SU-DHL-6 (cell line): ENCODE measurements at regions not wholly inside any gene's neighbourhood (a gene's known extent, or its start where the extent isn't known, plus 50 kb on each side); places are given as distances from the start of the nearest gene placed in this dataset.

Experiments used
- H2AFZ ChIP-seq: fragments of 200-600 bp; sonication (generic); 2 replicates; pipeline ENCODE4 v1.6.1; 2014; ENCODE audit warnings: low read depth, mild to moderate bottlenecking, moderate library complexity, mixed read lengths, antibody characterized with exemption, low read length; ENCODE audit not compliant: severe bottlenecking
- H3F3A ChIP-seq: fragments of 200-600 bp; shearing (Covaris generic); 2 replicates; pipeline ENCODE4 v1.6.0; 2016; ENCODE audit warnings: antibody characterized with exemption, mild to moderate bottlenecking; ENCODE audit not compliant: insufficient read depth
- H3K27ac ChIP-seq: fragments of 200-600 bp; sonication (generic); 2 replicates; pipeline ENCODE4 v1.5.1; 2016; ENCODE audit warnings: low read depth, mild to moderate bottlenecking, low read length, moderate library complexity, mixed read lengths
- H3K27me3 ChIP-seq: fragments of 200-600 bp; sonication (generic), shearing (Covaris generic); 2 replicates; pipeline ENCODE4 v1.6.0; 2014; ENCODE audit warnings: mild to moderate bottlenecking, low read length
- H3K36me3 ChIP-seq: fragments of 200-600 bp; sonication (generic); 2 replicates; pipeline ENCODE4 v1.6.1; 2014; ENCODE audit warnings: mild to moderate bottlenecking, low read length, mixed read lengths
- H3K4me2 ChIP-seq: fragments of 300-600, 200-600 bp; shearing (Covaris generic), sonication (generic); 2 replicates; pipeline ENCODE4 v1.6.0; 2014; ENCODE audit warnings: low read length, low read depth, mild to moderate bottlenecking; ENCODE audit not compliant: poor library complexity, severe bottlenecking
- H3K4me3 ChIP-seq: fragments of 200-600 bp; sonication (generic); 2 replicates; pipeline ENCODE4 v1.5.1; 2014; ENCODE audit warnings: antibody characterized with exemption, low read length, mild to moderate bottlenecking, mixed read lengths; ENCODE audit not compliant: insufficient read depth, poor library complexity, severe bottlenecking
- H3K79me2 ChIP-seq: fragments of 200-600 bp; sonication (generic); 2 replicates; pipeline ENCODE4 v1.6.1; 2014; ENCODE audit warnings: mild to moderate bottlenecking, low read length, moderate library complexity; ENCODE audit not compliant: insufficient read depth
- H3K9ac ChIP-seq: fragments of 200-600 bp; sonication (generic); 2 replicates; pipeline ENCODE4 v1.7.0; 2014; ENCODE audit warnings: mild to moderate bottlenecking, low read length
- H3K9me2 ChIP-seq: fragments of 200-600 bp; sonication (generic); replicated peaks from 2 replicates; pipeline ENCODE4 v1.6.1; 2014; ENCODE audit warnings: low read length; ENCODE audit not compliant: insufficient read depth
- H3K9me3 ChIP-seq: fragments of 200-600 bp; sonication (generic); 2 replicates; pipeline ENCODE4 v1.6.1; 2014; ENCODE audit warnings: low read length, mixed read lengths; ENCODE audit not compliant: insufficient read depth
- H4K20me1 ChIP-seq: fragments of 200-600 bp; sonication (generic); 2 replicates; pipeline ENCODE4 v1.6.1; 2014; ENCODE audit warnings: low read depth, mild to moderate bottlenecking, antibody characterized with exemption, low read length, moderate library complexity, mixed read lengths
- EZH2phosphoT487 ChIP-seq: fragments of 200-600 bp; sonication (generic), shearing (Covaris generic); conservative IDR thresholded peaks from 2 replicates; pipeline ENCODE4 v1.6.1; 2018; ENCODE audit warnings: mild to moderate bottlenecking, antibody characterized with exemption, low read length, moderate library complexity, mixed read lengths
- TF ChIP-seq, protein P1 (sequence below): fragments of 200-600 bp; sonication (generic); IDR thresholded peaks from one replicate; pipeline ENCODE4 v1.5.1; 2017; ENCODE audit warnings: antibody characterized with exemption, mild to moderate bottlenecking, low read length, moderate library complexity; ENCODE audit not compliant: insufficient read depth, poor library complexity, severe bottlenecking

DNA sequence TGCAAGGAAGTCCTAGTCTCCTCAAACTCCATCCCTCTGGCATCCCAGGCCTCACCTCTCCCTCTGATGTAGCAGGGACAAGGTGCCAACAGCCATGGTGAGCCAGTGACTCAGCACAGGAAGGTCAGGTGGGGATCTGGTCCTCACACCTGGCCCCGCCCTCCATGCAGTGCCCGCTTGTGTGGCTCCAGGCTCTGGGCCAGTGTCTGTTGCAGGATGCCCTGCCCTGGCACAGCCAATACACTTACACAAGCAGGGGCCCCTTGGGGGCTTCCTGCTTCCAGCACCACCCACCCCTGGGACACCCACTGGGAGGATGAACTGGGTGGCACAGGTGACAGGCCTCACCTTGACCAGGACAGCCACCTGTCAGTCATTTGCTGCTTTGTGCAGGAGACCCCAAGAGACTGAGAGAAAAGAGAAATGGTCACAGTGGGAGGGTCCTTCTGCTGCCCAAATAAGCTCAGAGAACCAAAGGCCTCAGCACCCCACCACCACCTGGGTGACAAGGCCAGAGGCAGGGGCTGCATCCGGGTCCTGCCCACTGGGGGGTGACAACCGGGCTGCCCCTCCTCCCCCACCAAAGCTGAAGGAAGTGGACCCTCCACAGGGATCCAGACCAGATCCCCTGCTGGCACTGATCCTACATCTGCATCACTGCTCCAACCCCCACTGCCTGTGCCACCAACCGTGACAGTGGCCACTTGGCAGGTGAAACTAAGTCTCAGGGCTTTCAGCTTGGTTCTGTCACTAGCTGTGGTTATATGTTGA, 658.8 kb upstream of the DEFB115 start:
- no peak overlapping the region for H3K9ac ChIP-seq
- no peaks in the 10 kb centered on the region for H3K27me3 ChIP-seq
- H4K20me1 ChIP-seq = no peaks in the 10 kb centered on the region
- no peak overlapping the region for H3K27ac ChIP-seq
- H3F3A ChIP-seq = no peaks in the 10 kb centered on the region
- H3K36me3 ChIP-seq = no peaks in the 10 kb centered on the region
- H3K9me2 ChIP-seq = no peaks in the 10 kb centered on the region
- no peak for TF ChIP-seq EZH2phosphoT487
- no peak overlapping the region for H3K4me2 ChIP-seq
- no peaks in the 10 kb centered on the region for H3K79me2 ChIP-seq
- no peaks in the 10 kb centered on the region for H3K9me3 ChIP-seq
- H2AFZ ChIP-seq = no peak overlapping the region
- H3K4me3 ChIP-seq = no peak overlapping the region

DNA sequence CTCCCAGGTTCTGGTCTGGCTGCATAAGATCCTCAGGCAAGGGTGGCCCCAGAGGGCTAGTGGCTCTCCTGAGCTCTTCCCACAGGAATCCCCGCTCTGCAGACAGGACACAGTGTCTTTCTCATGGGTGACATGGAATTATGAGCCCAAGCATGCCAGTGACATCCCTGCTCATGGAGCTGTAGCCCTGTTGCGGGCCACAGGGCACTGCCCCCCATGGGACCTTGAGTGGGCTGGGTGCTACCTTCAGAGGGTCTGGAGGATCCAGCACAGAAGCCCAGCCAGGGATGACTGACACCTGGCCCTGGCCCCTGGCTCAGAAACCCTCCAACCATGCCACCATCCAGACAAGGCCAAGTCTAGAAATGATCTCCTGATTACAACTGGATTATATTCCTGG, 657.5 kb upstream of the DEFB115 start:
- no peak overlapping the region for H3K4me2 ChIP-seq
- H3K27ac ChIP-seq = no peak overlapping the region
- H3F3A ChIP-seq = no peaks in the 10 kb centered on the region
- H4K20me1 ChIP-seq = no peaks in the 10 kb centered on the region
- no peaks in the 10 kb centered on the region for H3K9me2 ChIP-seq
- H3K27me3 ChIP-seq = no peaks in the 10 kb centered on the region
- H3K79me2 ChIP-seq = no peaks in the 10 kb centered on the region
- no peak overlapping the region for H2AFZ ChIP-seq
- TF ChIP-seq EZH2phosphoT487 = no peak
- TF ChIP-seq, protein P1, sequence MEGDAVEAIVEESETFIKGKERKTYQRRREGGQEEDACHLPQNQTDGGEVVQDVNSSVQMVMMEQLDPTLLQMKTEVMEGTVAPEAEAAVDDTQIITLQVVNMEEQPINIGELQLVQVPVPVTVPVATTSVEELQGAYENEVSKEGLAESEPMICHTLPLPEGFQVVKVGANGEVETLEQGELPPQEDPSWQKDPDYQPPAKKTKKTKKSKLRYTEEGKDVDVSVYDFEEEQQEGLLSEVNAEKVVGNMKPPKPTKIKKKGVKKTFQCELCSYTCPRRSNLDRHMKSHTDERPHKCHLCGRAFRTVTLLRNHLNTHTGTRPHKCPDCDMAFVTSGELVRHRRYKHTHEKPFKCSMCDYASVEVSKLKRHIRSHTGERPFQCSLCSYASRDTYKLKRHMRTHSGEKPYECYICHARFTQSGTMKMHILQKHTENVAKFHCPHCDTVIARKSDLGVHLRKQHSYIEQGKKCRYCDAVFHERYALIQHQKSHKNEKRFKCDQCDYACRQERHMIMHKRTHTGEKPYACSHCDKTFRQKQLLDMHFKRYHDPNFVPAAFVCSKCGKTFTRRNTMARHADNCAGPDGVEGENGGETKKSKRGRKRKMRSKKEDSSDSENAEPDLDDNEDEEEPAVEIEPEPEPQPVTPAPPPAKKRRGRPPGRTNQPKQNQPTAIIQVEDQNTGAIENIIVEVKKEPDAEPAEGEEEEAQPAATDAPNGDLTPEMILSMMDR = no peak
- H3K9ac ChIP-seq = no peak overlapping the region
- no peak overlapping the region for H3K4me3 ChIP-seq
- no peaks in the 10 kb centered on the region for H3K9me3 ChIP-seq
- no peaks in the 10 kb centered on the region for H3K36me3 ChIP-seq

DNA sequence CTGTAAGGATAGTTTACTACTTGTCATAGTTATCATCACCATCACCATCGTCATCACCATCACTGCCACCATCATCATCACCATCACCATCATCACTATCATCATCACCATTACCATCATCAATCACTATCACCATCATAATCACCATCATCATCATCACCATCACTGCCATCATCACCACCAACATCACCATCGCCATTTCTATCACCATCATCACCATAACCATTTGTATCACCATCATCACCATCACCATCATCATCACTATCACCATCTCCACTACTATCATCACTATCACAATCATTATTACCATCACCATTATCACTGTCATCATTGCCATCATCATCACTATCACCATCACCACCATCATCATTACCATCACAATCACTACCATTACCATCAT, 655.5 kb upstream of the DEFB115 start:
- Histone ChIP-seq H3K27ac (no peak overlapping the region), H3K4me2 (no peak overlapping the region), H4K20me1 (no peaks in the 10 kb centered on the region), H3K36me3 (no peaks in the 10 kb centered on the region), H3K27me3 (no peaks in the 10 kb centered on the region), H3K4me3 (no peak overlapping the region), H3K9ac (no peak overlapping the region), H3K9me3 (no peaks in the 10 kb centered on the region), H2AFZ (no peak overlapping the region), H3F3A (no peaks in the 10 kb centered on the region), H3K79me2 (no peaks in the 10 kb centered on the region), H3K9me2 (no peaks in the 10 kb centered on the region)
- TF ChIP-seq, protein P1 = no peak
- TF ChIP-seq EZH2phosphoT487 = no peak

DNA sequence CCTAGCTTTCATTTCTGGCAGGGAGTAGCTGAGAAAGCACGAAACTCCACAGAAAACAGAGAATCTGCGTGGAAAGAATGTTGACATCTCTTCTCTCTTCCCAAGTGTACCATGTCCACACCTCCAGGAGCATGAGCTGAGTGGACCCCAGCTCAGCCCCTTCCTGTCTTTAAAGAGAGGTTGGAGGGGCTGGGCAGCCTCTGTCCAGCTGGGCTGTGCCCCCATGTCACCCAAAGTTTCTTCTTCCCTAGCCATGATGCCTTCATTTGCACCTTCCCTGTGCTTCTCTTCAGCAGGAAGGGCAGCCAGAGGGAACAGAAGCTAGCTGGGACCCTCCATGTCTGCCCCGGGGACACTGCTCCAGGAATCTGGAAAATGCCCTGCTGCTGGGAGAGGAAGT, 655.0 kb upstream of the DEFB115 start:
- Histone ChIP-seq H3K79me2 (no peaks in the 10 kb centered on the region), H3K4me2 (no peak overlapping the region), H3K27ac (no peak overlapping the region), H3K36me3 (no peaks in the 10 kb centered on the region), H3K27me3 (no peaks in the 10 kb centered on the region), H2AFZ (no peak overlapping the region), H3K9me3 (no peaks in the 10 kb centered on the region), H3K9ac (no peak overlapping the region), H4K20me1 (no peaks in the 10 kb centered on the region), H3K4me3 (no peak overlapping the region), H3K9me2 (no peaks in the 10 kb centered on the region), H3F3A (no peaks in the 10 kb centered on the region)
- TF ChIP-seq, protein P1 = no peak
- TF ChIP-seq EZH2phosphoT487 = no peak
